HUES6 (cell line): ENCODE measurements at regions not wholly inside any gene's neighbourhood (a gene's known extent, or its start where the extent isn't known, plus 50 kb on each side); places are given as distances from the start of the nearest gene placed in this dataset.

Source experiments
- H3K27ac ChIP-seq: 2 replicates; pipeline ENCODE4 v1.7.0; 2013; ENCODE audit warnings: low read depth, mild to moderate bottlenecking, low read length, inconsistent platforms
- H3K27me3 ChIP-seq: 2 replicates; pipeline ENCODE4 v1.6.1; 2013; ENCODE audit warnings: low read length; ENCODE audit not compliant: control insufficient read depth, insufficient read depth
- H3K36me3 ChIP-seq: 2 replicates; pipeline ENCODE4 v1.6.1; 2013; ENCODE audit warnings: low read length; ENCODE audit not compliant: control insufficient read depth, insufficient read depth
- H3K4me1 ChIP-seq: 2 replicates; pipeline ENCODE4 v1.6.1; 2013; ENCODE audit warnings: low read length; ENCODE audit not compliant: control insufficient read depth, insufficient read depth
- H3K4me3 ChIP-seq: 2 replicates; pipeline ENCODE4 v1.5.1; 2013; ENCODE audit warnings: low read depth, low read length
- H3K9ac ChIP-seq: one replicate; pipeline ENCODE4 v1.6.1; 2013; ENCODE audit warnings: mild to moderate bottlenecking, low read length
- H3K9me3 ChIP-seq: 2 replicates; pipeline ENCODE4 v1.6.1; 2013; ENCODE audit warnings: low read depth, low read length; ENCODE audit not compliant: control insufficient read depth, insufficient read depth

DNA sequence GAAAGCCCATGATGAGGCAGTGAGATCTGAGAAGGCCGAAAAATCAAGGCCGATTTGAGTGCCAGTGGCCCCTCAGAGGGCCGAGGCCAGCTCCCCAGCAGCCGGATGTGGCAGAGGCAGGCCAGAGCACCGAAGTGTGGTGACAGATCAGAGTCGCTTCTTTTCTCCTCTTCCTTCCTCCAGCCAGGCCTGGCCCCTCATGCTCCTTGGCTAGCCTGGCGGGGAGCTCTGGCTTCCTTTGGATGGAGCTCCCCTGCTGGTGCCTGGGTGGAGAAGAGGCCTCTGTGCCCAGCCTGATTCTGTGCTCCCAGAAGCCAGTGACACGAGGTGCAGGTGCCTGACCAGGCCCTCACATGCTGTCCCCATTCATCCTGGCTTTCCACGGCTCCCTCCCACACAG is 127.2 kb upstream of the PABPC4L start:
- Histone ChIP-seq H3K9ac (no peak overlapping the region), H3K4me1 (no peaks in the 10 kb centered on the region), H3K9me3 (no peaks in the 10 kb centered on the region), H3K4me3 (no peak overlapping the region), H3K27ac (no peak overlapping the region), H3K36me3 (no peaks in the 10 kb centered on the region), H3K27me3 (no peaks in the 10 kb centered on the region)

DNA sequence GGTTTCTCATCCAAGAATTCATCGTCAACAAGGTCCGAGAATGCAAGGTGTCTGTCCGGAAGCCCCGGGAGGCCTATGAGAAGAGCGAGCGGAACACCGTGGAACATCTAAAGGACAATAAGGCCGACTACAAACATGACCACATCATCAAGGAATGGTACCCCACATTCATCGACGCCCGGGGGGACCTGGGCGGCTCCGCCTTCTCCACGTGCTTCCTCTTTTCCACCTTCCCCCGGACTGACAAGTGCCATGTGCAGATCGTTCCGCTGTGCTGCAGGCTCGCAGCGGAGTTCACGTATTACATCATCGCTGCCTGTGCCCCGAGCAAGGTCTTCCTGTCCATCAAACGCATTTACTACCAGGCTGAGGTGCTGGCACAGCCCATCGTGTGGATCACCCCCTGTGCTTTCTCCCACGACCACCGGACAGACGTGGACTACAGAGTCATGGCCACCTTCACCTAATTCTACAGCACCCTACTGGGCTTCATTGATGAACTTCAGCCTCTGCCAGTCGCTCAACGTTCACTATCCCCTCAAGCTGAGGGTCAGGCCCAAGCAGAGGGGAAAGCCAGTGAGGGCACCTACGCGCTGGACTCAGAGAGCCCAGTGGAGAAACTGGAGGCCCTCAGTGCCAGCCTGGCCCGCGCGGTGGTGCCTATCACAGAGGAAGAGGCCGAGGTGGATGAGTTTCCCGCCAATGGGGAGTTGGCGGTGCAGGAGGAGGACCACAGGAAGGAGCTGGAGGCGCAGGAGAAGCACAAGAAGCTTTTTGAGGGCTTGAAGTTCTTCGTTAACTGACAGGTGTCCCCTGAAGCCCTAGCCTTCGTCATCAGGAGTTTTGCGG is 125.9 kb upstream of the PABPC4L start:
- H3K9me3 ChIP-seq: no peaks in the 10 kb centered on the region
- H3K9ac ChIP-seq: no peak overlapping the region
- H3K36me3 ChIP-seq: no peaks in the 10 kb centered on the region
- no peaks in the 10 kb centered on the region for H3K27me3 ChIP-seq
- no peak overlapping the region for H3K27ac ChIP-seq
- H3K4me3 ChIP-seq: no peak overlapping the region
- H3K4me1 ChIP-seq: no peaks in the 10 kb centered on the region

- no peak overlapping the region for H3K27ac ChIP-seq
- H3K9me3 ChIP-seq: no peaks in the 10 kb centered on the region
- H3K4me1 ChIP-seq: no peaks in the 10 kb centered on the region
- H3K9ac ChIP-seq: no peak overlapping the region
- no peaks in the 10 kb centered on the region for H3K27me3 ChIP-seq
- no peak overlapping the region for H3K4me3 ChIP-seq
- no peaks in the 10 kb centered on the region for H3K36me3 ChIP-seq
Measured at GRCh38 chr4:134326866-134327265, 125.3 kb upstream of the PABPC4L start.

DNA sequence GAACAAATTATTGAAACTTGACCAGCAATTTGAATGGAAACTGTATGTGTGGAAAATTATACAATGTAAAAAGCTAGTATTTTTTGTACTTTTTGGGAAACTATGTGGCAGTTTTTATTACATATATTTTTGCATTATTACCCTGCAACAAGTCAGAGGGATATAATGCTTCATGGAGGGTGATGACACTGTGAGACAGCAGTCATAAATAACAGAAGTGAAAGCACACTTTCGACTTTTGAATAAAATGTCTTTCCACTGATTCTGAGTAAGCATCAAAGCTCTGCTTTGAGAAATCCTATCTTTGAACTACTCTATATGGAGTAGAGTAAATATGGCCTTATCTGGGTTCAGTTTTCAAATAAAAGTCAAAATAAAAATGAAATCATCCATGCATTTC is 122.6 kb upstream of the PABPC4L start:
- Histone ChIP-seq H3K9ac (no peak overlapping the region), H3K9me3 (no peaks in the 10 kb centered on the region), H3K27ac (no peak overlapping the region), H3K27me3 (no peaks in the 10 kb centered on the region), H3K36me3 (no peaks in the 10 kb centered on the region), H3K4me1 (no peaks in the 10 kb centered on the region), H3K4me3 (no peak overlapping the region)

DNA sequence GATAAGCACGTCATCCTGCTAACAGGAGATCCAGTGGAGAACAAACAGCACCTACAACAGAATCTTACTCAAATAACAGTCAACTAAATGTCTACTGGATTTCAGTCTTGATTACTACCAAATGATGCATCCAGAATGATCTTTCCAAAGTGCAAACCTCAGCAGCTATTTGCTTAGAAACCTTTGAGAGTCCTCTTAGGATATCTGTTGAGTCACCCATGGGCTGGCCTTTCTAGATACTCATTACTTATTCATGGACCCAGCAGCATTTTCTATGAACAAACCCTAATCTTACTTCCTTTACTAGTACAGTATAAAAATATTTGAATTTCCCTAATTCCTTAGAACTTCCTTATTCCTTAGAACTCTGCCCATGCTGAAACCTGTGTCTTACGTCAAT is 118.5 kb upstream of the PABPC4L start:
- H3K4me1 ChIP-seq: no peaks in the 10 kb centered on the region
- H3K27me3 ChIP-seq: no peaks in the 10 kb centered on the region
- no peak overlapping the region for H3K4me3 ChIP-seq
- H3K9ac ChIP-seq: no peak overlapping the region
- no peaks in the 10 kb centered on the region for H3K36me3 ChIP-seq
- H3K9me3 ChIP-seq: no peaks in the 10 kb centered on the region
- no peak overlapping the region for H3K27ac ChIP-seq

DNA sequence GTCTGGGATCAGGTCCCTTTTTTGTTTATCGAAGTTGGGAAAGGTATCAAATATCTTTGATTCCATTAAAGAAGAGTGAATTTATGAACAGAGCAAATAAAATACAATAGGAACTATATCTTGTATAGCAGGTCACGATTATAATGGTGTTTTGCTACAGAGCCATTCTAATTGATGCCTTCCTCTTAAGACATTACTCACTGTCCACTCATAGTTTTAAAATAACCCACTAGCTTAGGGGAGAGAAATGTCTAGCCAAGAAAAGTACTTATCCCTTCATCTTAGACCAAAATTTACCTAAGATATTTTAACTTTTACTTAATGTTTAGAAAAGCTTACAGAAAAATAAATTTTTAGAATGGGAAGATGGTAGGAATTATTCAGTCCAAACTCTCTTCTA is 112.0 kb upstream of the PABPC4L start:
- H3K9me3 ChIP-seq: no peaks in the 10 kb centered on the region
- H3K4me1 ChIP-seq: no peaks in the 10 kb centered on the region
- H3K9ac ChIP-seq: no peak overlapping the region
- H3K27me3 ChIP-seq: no peaks in the 10 kb centered on the region
- H3K27ac ChIP-seq: no peak overlapping the region
- no peak overlapping the region for H3K4me3 ChIP-seq
- no peaks in the 10 kb centered on the region for H3K36me3 ChIP-seq

DNA sequence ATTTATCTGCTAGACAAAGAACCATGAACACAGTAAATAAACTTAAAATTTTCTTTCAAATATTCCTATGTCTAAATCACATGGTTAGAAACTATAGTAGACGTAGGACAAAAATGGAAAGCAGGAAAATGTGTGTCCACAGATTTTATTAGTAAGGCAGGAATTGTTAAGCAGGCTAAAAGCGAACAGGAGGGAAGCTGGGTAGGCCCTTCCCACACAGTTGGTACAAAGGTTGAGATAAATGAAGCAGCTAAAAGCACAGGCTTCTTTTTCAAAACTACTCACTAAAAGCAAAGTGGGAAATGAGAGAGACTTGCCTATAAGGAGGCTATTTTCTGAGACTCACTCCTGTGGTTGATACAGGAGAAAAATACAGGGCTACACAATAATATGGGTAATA is 108.1 kb upstream of the PABPC4L start:
- H3K27ac ChIP-seq: no peak overlapping the region
- H3K9me3 ChIP-seq: no peaks in the 10 kb centered on the region
- no peaks in the 10 kb centered on the region for H3K27me3 ChIP-seq
- H3K4me1 ChIP-seq: no peaks in the 10 kb centered on the region
- no peak overlapping the region for H3K4me3 ChIP-seq
- H3K9ac ChIP-seq: no peak overlapping the region
- no peaks in the 10 kb centered on the region for H3K36me3 ChIP-seq

GRCh38 chr4:134308910-134309309 is 107.3 kb upstream of the PABPC4L start:
- Histone ChIP-seq H3K36me3 (no peaks in the 10 kb centered on the region), H3K4me3 (no peak overlapping the region), H3K27ac (no peak overlapping the region), H3K9me3 (no peaks in the 10 kb centered on the region), H3K4me1 (no peaks in the 10 kb centered on the region), H3K9ac (no peak overlapping the region), H3K27me3 (no peaks in the 10 kb centered on the region)

DNA sequence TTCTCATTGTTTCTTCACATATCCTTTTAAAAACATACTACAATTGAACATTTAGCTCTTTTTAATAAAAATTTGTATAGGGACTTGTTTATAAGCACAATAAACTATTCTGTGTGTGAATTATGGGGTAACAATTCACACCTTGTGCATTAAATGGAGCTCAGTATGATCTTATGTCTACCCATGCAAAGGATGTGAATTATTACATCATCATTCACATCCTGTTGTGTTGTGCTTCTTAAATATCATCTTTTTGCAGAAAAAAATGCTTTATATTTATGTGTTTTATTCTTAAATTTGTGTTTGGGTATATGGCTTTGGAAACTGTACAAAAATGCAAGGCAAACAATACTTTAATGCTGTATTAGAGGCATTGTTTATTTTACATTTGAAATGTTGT is 96.7 kb upstream of the PABPC4L start:
- Histone ChIP-seq H3K4me3 (no peak overlapping the region), H3K36me3 (no peaks in the 10 kb centered on the region), H3K4me1 (no peaks in the 10 kb centered on the region), H3K9ac (no peak overlapping the region), H3K27me3 (no peaks in the 10 kb centered on the region), H3K9me3 (peaks cover 6% of the 10 kb centered on the region; the same call in 1 of the 2 replicates), H3K27ac (no peak overlapping the region)

- H3K36me3 ChIP-seq: no peaks in the 10 kb centered on the region
- H3K4me3 ChIP-seq: no peak overlapping the region
- no peak overlapping the region for H3K27ac ChIP-seq
- no peaks in the 10 kb centered on the region for H3K4me1 ChIP-seq
- peaks cover 6% of the 10 kb centered on the region; the same call in 1 of the 2 replicates for H3K9me3 ChIP-seq
- no peaks in the 10 kb centered on the region for H3K27me3 ChIP-seq
- H3K9ac ChIP-seq: no peak overlapping the region
Measured at GRCh38 chr4:134297765-134298164, 96.2 kb upstream of the PABPC4L start.

DNA sequence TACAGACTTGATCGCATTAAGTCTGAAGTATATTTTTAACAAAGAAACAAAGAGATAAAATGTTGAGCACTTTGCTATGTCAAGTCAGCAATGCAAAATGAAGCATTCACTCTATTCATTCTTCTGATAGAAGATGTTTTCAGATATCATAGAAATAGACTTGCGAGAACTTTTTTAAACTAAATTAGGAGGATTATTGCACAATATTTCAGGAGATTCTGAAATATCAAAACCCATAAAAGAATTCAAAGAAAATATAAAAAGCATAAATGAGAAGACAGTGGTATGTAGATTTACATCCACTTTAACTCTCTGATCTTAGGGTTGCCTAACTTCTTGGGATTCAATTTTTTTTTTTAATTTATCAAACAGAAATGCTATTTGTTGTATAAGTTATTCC is 81.1 kb upstream of the PABPC4L start:
- H3K27me3 ChIP-seq: no peaks in the 10 kb centered on the region
- H3K9me3 ChIP-seq: no peaks in the 10 kb centered on the region
- H3K9ac ChIP-seq: no peak overlapping the region
- no peak overlapping the region for H3K4me3 ChIP-seq
- no peaks in the 10 kb centered on the region for H3K4me1 ChIP-seq
- no peaks in the 10 kb centered on the region for H3K36me3 ChIP-seq
- no peak overlapping the region for H3K27ac ChIP-seq
